Vagina (tissue), 2 donors: ENCODE measurements at regions not wholly inside any gene's neighbourhood (a gene's known extent, or its start where the extent isn't known, plus 50 kb on each side); places are given as distances from the start of the nearest gene placed in this dataset.
"Not testable (repeated sequence)": the region's sequence is repeated elsewhere in the genome, so short reads cannot be mapped to it uniquely, and the experiment has no call there.

Experiments
- DNase-seq, 2 donors: peaks; one replicate each; pipeline ENCODE4 v3.0.0-alpha.2; 2017; ENCODE audit errors: extremely low spot score in 2 of 2
- H3K27ac ChIP-seq: fragments of 200-600 bp; sonication (generic); one replicate; pipeline ENCODE4 v1.5.1; 2019
- H3K27me3 ChIP-seq: fragments of 200-600 bp; sonication (generic); one replicate; pipeline ENCODE4 v1.5.1; 2019
- H3K36me3 ChIP-seq, 2 donors: fragments of 200-600 bp; sonication (generic); one replicate each; pipeline ENCODE4 v1.5.1; 2017 to 2019
- H3K4me1 ChIP-seq: fragments of 200-600 bp; sonication (generic); one replicate; pipeline ENCODE4 v1.5.1; 2019
- H3K4me3 ChIP-seq, 2 donors: fragments of 200-600 bp; sonication (generic); 1 replicate in 1 of 2; 2 replicates in 1 of 2; pipeline ENCODE4 v1.5.1; 2016 to 2019
- H3K9me3 ChIP-seq: fragments of 200-600 bp; sonication (generic); one replicate; pipeline ENCODE4 v1.5.1; 2019
- POLR2A ChIP-seq, 2 donors: fragments of 450-650 bp; IDR thresholded peaks; one replicate each; pipeline ENCODE4 v1.6.1; 2017; ENCODE audit warnings: antibody characterized with exemption in 2 of 2, mild to moderate bottlenecking in 2 of 2, moderate library complexity in 2 of 2
- POLR2AphosphoS5 ChIP-seq, 2 donors: sonication (generic); formaldehyde crosslinking; IDR thresholded peaks; one replicate each; pipeline ENCODE4 v1.9.0; 2017; ENCODE audit warnings: antibody characterized with exemption in 2 of 2, mild to moderate bottlenecking in 2 of 2, low read depth in 1 of 2; ENCODE audit not compliant: insufficient read depth in 1 of 2
- intact Hi-C: fragments of 100-400 bp; cut with DNase I; formaldehyde crosslinking; loops from one replicate; pipeline ENCODE4 v1.15.1; 2023
- TF ChIP-seq, protein P1 (sequence below), 3 experiments: fragments of 450-650 bp in 2 of 3; fragments of 200-600 bp in 1 of 3; sonication (generic) in 1 of 3; IDR thresholded peaks; one replicate each; pipeline ENCODE4 v1.5.1; 2017 to 2019; ENCODE audit warnings: antibody characterized with exemption in 3 of 3, mild to moderate bottlenecking in 2 of 3, moderate library complexity in 2 of 3

DNA sequence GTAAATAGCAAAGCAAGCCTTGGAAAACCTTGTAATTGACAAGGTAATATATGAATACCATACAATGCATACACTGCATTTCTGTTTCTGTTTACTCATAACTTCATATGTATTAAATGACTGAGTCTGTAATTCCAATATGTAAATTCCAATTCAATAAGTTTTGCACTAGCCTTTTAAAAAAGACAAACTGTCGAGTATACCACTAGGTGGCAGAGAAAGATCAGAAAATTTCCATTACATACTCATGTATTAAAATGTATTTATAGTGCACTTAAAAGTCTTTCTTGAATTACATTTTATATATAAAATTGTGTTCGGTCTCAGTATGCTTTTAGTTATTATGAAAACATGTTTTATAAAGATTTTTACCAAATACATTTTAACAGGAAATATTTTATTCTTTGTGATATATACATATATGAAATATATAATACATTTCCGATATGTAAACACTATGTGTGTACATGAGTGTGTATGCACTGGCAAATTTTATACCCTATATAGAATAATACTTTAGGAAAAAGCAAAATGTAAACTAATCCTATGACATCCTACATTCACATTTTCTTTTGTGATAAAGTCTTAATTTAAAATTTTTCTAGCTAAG is 216.8 kb downstream of the VGLL3 start:
- TF ChIP-seq POLR2A (IDR thresholded peaks at IDR 0.05): no peak
- no peak for TF ChIP-seq POLR2AphosphoS5 (IDR thresholded peaks at IDR 0.05; ENCODE audit: insufficient read depth in 1 of 2, low read depth in 1 of 2)
- TF ChIP-seq, protein P1, sequence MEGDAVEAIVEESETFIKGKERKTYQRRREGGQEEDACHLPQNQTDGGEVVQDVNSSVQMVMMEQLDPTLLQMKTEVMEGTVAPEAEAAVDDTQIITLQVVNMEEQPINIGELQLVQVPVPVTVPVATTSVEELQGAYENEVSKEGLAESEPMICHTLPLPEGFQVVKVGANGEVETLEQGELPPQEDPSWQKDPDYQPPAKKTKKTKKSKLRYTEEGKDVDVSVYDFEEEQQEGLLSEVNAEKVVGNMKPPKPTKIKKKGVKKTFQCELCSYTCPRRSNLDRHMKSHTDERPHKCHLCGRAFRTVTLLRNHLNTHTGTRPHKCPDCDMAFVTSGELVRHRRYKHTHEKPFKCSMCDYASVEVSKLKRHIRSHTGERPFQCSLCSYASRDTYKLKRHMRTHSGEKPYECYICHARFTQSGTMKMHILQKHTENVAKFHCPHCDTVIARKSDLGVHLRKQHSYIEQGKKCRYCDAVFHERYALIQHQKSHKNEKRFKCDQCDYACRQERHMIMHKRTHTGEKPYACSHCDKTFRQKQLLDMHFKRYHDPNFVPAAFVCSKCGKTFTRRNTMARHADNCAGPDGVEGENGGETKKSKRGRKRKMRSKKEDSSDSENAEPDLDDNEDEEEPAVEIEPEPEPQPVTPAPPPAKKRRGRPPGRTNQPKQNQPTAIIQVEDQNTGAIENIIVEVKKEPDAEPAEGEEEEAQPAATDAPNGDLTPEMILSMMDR (IDR thresholded peaks at IDR 0.05): peak in 2 of 3 experiments; percentile 39 to 58
- no peak for DNase-seq
- H3K4me1 ChIP-seq: no peaks in the 10 kb centered on the region
- H3K4me3 ChIP-seq: no peak overlapping the region
- H3K27me3 ChIP-seq: no peaks in the 10 kb centered on the region
- intact Hi-C loops: loop anchor here (5.0 to 10.0 kb wide), 2 partner anchors 311 to 388 kb away; no protein-coding TSS in a partner anchor
- H3K27ac ChIP-seq: no peak overlapping the region
- no peaks in the 10 kb centered on the region for H3K36me3 ChIP-seq
- no peaks in the 10 kb centered on the region for H3K9me3 ChIP-seq

DNA sequence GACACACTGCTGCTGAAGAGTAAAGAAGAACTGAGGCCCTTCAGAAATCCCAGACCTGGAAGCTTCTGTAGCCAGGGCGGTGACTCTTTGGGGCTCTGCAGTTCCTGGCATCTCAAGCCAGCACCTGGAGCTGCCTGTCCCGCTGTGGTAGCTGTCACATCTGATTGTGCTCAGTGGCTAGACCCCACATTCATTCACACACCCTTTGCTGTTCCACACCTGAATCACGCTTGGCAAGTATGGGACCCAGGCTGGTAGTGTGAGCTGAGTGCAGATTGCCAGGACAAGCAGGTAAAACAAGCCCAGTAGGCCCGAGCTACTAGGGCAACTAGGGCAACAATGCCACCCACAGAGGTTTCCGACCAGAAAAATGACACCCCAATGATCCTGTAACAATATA is 218.2 kb downstream of the VGLL3 start:
- DNase-seq: no peak
- TF ChIP-seq POLR2AphosphoS5 (IDR thresholded peaks at IDR 0.05; ENCODE audit: insufficient read depth in 1 of 2, low read depth in 1 of 2): no peak
- TF ChIP-seq, protein P1 (IDR thresholded peaks at IDR 0.05): no peak
- TF ChIP-seq POLR2A (IDR thresholded peaks at IDR 0.05): no peak
- Histone ChIP-seq H3K36me3 (no peaks in the 10 kb centered on the region), H3K27ac (no peak overlapping the region), H3K9me3 (no peaks in the 10 kb centered on the region), H3K4me3 (no peak overlapping the region), H3K4me1 (no peaks in the 10 kb centered on the region), H3K27me3 (no peaks in the 10 kb centered on the region)
- intact Hi-C loops: loop anchor here (5.0 to 10.0 kb wide), 2 partner anchors 312 to 390 kb away; no protein-coding TSS in a partner anchor

DNA sequence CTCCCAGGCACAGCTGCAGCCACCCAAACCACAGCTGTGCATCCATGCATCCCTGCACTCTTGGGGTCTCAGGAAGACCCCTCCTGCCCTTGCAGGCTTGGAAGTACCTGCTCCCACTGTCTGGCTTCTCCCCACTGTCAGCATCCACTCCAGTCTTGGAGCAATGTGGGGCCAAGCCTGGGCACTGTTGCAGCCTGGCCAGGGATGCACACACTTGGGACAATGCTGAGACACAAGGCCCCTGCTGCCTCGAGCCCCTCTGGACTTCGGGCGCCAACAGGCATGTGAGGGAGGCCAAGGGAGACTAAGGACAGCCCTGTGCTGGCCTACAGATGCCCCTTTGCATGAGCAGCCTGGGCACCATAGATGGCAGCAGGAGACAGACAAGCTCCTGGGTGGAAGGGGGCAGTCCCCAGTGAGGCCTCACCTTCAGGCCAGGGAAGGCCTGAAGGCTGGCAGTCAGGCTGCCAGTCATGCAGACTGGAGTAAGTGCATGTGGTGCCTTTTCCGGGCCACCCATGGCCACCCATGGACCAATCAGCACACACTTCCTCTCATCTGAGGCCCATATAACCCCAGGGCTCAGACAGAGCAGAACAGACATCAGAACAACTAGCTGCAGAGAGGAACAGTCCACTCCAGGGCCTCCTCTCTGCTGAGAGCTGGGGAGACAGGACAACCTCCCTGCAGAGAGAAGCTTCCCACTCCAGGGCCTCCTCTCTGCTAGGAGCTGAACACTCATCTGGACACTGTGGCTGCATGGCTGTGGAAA is 219.0 kb downstream of the VGLL3 start:
- no peak overlapping the region for H3K27ac ChIP-seq
- TF ChIP-seq POLR2AphosphoS5 (IDR thresholded peaks at IDR 0.05; ENCODE audit: insufficient read depth in 1 of 2, low read depth in 1 of 2) (no peak), POLR2A (IDR thresholded peaks at IDR 0.05) (no peak)
- TF ChIP-seq, protein P1 (IDR thresholded peaks at IDR 0.05): no peak
- intact Hi-C loops: loop anchor here (5.0 to 10.0 kb wide), 2 partner anchors 313 to 390 kb away; no protein-coding TSS in a partner anchor
- no peaks in the 10 kb centered on the region for H3K4me1 ChIP-seq
- H3K9me3 ChIP-seq: no peaks in the 10 kb centered on the region
- H3K4me3 ChIP-seq: no peak overlapping the region
- DNase-seq: no peak
- no peaks in the 10 kb centered on the region for H3K36me3 ChIP-seq
- no peaks in the 10 kb centered on the region for H3K27me3 ChIP-seq

DNA sequence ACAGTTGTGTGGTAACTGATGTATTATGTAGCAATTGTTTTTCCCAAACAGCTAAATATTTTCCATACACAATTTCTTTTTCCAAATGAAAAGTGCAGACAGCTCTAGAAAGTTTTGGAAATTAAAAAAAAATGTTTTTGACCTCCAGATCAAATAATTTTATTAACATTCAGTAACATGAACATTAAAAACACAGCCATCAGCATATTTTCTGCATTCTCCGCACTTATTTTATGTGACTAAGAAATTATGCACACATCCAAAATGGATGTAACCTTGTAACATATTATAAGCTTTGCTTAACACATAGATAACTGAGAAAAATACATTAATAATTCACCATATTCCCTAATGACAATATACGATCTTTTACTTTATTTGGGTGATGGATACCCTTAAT is 224.6 kb downstream of the VGLL3 start:
- no peaks in the 10 kb centered on the region for H3K36me3 ChIP-seq
- no peak for DNase-seq
- no peak overlapping the region for H3K4me3 ChIP-seq
- H3K27ac ChIP-seq: no peak overlapping the region
- H3K27me3 ChIP-seq: no peaks in the 10 kb centered on the region
- intact Hi-C loops: no loop called here
- H3K4me1 ChIP-seq: no peaks in the 10 kb centered on the region
- TF ChIP-seq POLR2AphosphoS5 (IDR thresholded peaks at IDR 0.05; ENCODE audit: insufficient read depth in 1 of 2, low read depth in 1 of 2) (no peak), POLR2A (IDR thresholded peaks at IDR 0.05) (no peak)
- TF ChIP-seq, protein P1 (IDR thresholded peaks at IDR 0.05): no peak
- no peaks in the 10 kb centered on the region for H3K9me3 ChIP-seq

DNA sequence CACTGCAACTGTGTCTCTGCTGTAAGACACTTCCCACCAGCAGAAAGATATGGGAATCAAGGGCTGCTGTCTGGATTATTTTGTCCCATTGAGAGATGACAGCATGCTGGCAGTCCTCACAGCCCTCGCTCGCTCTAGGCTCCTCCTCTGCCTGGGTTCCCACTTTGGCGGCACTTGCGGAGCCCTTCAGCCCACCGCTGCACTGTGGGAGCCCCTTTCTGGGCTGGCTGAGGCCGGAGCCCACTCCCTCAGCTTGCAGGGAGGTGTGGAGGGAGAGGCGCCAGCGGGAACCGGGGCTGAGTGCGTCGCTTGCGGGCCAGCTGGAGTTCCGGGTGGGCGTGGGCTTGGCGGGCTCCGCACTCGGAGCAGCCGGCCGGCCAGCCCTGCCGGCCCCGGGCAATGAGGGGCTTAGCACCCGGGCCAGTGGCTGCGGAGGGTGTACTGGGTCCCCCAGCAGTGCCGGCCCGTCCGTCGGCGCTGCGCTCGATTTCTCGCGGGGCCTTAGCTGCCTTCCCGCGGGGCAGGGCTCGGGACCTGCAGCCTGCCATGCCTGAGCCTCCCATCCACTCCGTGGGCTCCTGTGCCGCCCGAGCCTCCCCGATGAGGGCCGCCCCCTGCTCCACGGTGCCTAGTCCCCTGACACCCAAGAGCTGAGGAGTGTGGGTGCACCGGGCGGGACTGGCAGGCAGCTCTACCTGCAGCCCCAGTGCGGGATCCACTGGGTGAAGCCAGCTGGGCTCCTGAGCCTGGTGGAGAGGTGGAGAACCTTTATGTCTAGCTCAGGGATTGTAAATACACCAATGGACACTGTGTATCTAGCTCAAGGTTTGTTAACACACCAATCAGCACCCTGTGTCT is 233.4 kb downstream of the VGLL3 start:
- H3K9me3 ChIP-seq, H3K4me1 ChIP-seq, H3K27ac ChIP-seq, DNase-seq, H3K27me3 ChIP-seq, H3K4me3 ChIP-seq, H3K36me3 ChIP-seq, intact Hi-C loops: not testable (repeated sequence)
